ENCODE measurements at regions not wholly inside any gene's neighbourhood (a gene's known extent, or its start where the extent isn't known, plus 50 kb on each side); places are given as distances from the start of the nearest gene placed in this dataset.

DNA sequence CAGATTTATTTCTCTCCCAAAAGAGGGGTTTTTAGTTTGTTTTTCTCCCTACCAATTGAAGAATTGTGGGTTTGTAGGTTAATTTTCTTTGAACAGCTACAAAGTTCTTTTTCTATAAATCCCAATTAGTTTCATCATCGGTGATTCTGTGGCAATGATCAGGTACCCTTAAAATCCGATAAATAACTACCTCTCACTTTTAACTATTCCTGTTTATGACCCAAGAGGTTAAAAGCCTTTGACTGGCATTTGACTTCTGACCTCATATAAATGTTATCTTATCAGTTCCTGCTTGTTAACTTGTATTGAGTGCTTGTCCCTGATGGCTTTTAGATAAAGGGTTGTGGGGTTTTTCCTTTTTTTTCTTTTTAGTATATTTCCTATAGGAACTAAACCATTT, 124.4 kb upstream of the TMEM161B start:
- in situ Hi-C loops (cut with MboI): no loop called here
- POLR2A ChIA-PET: interaction anchor here (0.7 kb wide), 1 partner anchor 57 kb away, joined by 5 read pairs; no protein-coding TSS in a partner anchor
- 2% methylated on average over 2 of the region's 2 CpGs for WGBS (ENCODE audit: insufficient coverage, insufficient replicate concordance, low lambda C conversion rate, missing lambda C conversion rate)

More for the DNA sequence above, 124.4 kb upstream of the TMEM161B start:
- Histone ChIP-seq H3K36me3 (ENCODE audit: control insufficient read depth in 2 of 2, insufficient read depth in 2 of 2, low read length in 1 of 2) (no peaks in the 10 kb centered on the region), H3K4me3 (no peak overlapping the region), H3K4me2 (ENCODE audit: control insufficient read depth, insufficient read depth) (no peak overlapping the region), H3K79me2 (ENCODE audit: control insufficient read depth, insufficient read depth, low read length) (no peaks in the 10 kb centered on the region), H3K27ac (ENCODE audit: control insufficient read depth, insufficient read depth) (no peak overlapping the region), H3K27me3 (replicated peaks in 1 of 2; ENCODE audit: control insufficient read depth in 2 of 2, insufficient read depth in 2 of 2, low read length in 1 of 2) (no peaks in the 10 kb centered on the region), H3K9ac (ENCODE audit: control insufficient read depth, insufficient read depth, low read length) (no peak overlapping the region), H2AFZ (ENCODE audit: control insufficient read depth, low read depth, low read length) (no peak overlapping the region), H3K4me1 (ENCODE audit: control insufficient read depth, insufficient read depth, low read length) (no peaks in the 10 kb centered on the region), H3K9me3 (replicated peaks; ENCODE audit: control insufficient read depth, insufficient read depth, low read length) (no peaks in the 10 kb centered on the region), H4K20me1 (ENCODE audit: control insufficient read depth, insufficient read depth) (no peaks in the 10 kb centered on the region)
- no TSS peak for BruUV-seq (replicated peaks)
- FAIRE-seq (no peak), ATAC-seq (no peak), DNase-seq (ENCODE audit: low read depth, low spot score) (no peak)
- ChIA-PET SMC1A (ENCODE audit: uncharacterized antibody, unreplicated experiment) (interaction anchor here (0.8 to 4.0 kb wide), 4 partner anchors 8 to 151 kb away, joined by 3 to 23 read pairs (median 3); no protein-coding TSS in a partner anchor), CTCF (no interaction called here), RAD21 (ENCODE audit: unreplicated experiment) (no interaction called here)
- intact Hi-C loops (cut with micrococcal nuclease; ENCODE audit: unreplicated experiment): no loop called here
- TF ChIP-seq E4F1 (IDR thresholded peaks at IDR 0.05; ENCODE audit: borderline replicate concordance, partially characterized antibody) (no peak), SMC3 (IDR thresholded peaks at IDR 0.05; ENCODE audit: borderline replicate concordance, low read length) (no peak), RBBP5 (conservative IDR thresholded peaks at IDR 0.05) (no peak), E2F4 (IDR thresholded peaks at IDR 0.05; ENCODE audit: low read depth, low read length) (no peak), ZSCAN29 (IDR thresholded peaks at IDR 0.05) (no peak), RCOR1 (conservative IDR thresholded peaks at IDR 0.05; ENCODE audit: low read depth, low read length) (no peak), FOXM1 (IDR thresholded peaks at IDR 0.05; ENCODE audit: low read depth, low read length) (no peak), KAT2A (conservative IDR thresholded peaks at IDR 0.05; ENCODE audit: control insufficient read depth, low read depth, low read length) (no peak), ZNF24 (IDR thresholded peaks at IDR 0.05) (no peak), LARP7 (IDR thresholded peaks at IDR 0.05) (no peak), GABPA (IDR thresholded peaks at IDR 0.05; ENCODE audit: low read depth) (no peak), DPF2 (IDR thresholded peaks at IDR 0.05) (no peak)
- TF ChIP-seq, protein P1, sequence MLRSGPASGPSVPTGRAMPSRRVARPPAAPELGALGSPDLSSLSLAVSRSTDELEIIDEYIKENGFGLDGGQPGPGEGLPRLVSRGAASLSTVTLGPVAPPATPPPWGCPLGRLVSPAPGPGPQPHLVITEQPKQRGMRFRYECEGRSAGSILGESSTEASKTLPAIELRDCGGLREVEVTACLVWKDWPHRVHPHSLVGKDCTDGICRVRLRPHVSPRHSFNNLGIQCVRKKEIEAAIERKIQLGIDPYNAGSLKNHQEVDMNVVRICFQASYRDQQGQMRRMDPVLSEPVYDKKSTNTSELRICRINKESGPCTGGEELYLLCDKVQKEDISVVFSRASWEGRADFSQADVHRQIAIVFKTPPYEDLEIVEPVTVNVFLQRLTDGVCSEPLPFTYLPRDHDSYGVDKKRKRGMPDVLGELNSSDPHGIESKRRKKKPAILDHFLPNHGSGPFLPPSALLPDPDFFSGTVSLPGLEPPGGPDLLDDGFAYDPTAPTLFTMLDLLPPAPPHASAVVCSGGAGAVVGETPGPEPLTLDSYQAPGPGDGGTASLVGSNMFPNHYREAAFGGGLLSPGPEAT (IDR thresholded peaks at IDR 0.05; ENCODE audit: low read depth): no peak

Measured in GM12878 (cell line).